ENCODE measurements at regions not wholly inside any gene's neighbourhood (a gene's known extent, or its start where the extent isn't known, plus 50 kb on each side); places are given as distances from the start of the nearest gene placed in this dataset.

DNA sequence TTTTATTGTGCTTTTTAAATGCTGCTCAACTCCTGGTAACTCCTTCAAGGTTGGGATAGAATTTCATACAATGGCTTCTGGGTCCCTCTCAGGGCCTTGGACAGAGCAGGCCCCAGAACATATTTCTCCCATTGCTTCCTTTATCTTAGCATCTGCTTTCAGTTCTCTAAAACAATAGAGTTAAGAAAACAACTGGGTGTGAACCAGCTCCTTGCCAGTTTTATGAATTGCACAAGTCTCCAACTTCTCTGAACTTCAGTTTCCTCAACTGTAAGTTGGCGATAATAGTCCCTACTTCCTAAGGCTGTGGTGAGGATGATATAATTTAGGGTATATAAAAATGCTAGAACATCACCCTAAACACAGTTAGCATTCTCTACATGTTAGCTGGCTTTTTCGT lies 77.0 kb upstream of the INHBA start:
- DNase-seq: no peak
- no peak for ATAC-seq
- no peak overlapping the region for H3K4me3 Mint-ChIP-seq

GRCh38 chr7:41777894-41778596 lies 75.2 kb upstream of the INHBA start:
- Mint-ChIP-seq H3K9me3 (peaks cover 3% of the 10 kb centered on the region), H3K36me3 (ENCODE audit: insufficient read depth) (no peaks in the 10 kb centered on the region), H3K4me1 (ENCODE audit: low read depth) (no peaks in the 10 kb centered on the region), H3K4me3 (no peak overlapping the region), H3K27me3 (ENCODE audit: low read depth) (peaks cover 2% of the 10 kb centered on the region)
- ATAC-seq (no peak), DNase-seq (no peak)

More for the DNA sequence above, 77.0 kb upstream of the INHBA start:
- no peaks in the 10 kb centered on the region for H3K4me1 Mint-ChIP-seq (ENCODE audit: low read depth)
- peaks cover 9% of the 10 kb centered on the region for H3K9me3 Mint-ChIP-seq
- H3K27me3 Mint-ChIP-seq (ENCODE audit: low read depth): peaks cover 2% of the 10 kb centered on the region
- H3K36me3 Mint-ChIP-seq (ENCODE audit: insufficient read depth): no peaks in the 10 kb centered on the region

DNA sequence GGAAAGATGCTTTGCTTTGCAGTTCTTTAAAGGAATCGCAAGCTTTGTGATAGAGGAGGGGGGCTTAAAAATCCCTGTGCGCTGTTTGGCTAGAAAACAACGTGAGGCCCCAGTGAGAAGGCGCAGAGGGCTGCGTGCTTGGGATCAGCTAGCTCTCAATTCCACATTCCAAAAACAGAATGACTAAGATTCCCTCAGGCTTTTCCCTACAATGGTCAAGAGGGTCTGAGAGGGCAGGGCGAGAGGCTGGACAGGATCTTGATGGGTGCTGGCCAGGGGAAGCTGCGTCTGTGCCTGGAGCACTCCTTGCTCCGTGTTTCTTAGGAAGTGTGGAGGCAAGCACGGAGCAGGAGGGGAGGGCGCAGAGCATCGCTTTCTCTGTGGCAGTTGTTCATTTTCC lies 72.1 kb upstream of the INHBA start:
- Mint-ChIP-seq H3K4me1 (ENCODE audit: low read depth) (no peaks in the 10 kb centered on the region), H3K36me3 (ENCODE audit: insufficient read depth) (no peaks in the 10 kb centered on the region), H3K27me3 (ENCODE audit: low read depth) (peaks cover 2% of the 10 kb centered on the region), H3K4me3 (no peak overlapping the region), H3K9me3 (no peaks in the 10 kb centered on the region)
- DNase-seq (no peak), ATAC-seq (no peak)

GRCh38 chr7:41773756-41774155 lies 70.9 kb upstream of the INHBA start:
- ATAC-seq (no peak), DNase-seq (no peak)
- Mint-ChIP-seq H3K36me3 (ENCODE audit: insufficient read depth) (no peaks in the 10 kb centered on the region), H3K9me3 (peaks cover 6% of the 10 kb centered on the region), H3K27me3 (ENCODE audit: low read depth) (peaks cover 2% of the 10 kb centered on the region), H3K4me1 (ENCODE audit: low read depth) (no peaks in the 10 kb centered on the region), H3K4me3 (no peak overlapping the region)

DNA sequence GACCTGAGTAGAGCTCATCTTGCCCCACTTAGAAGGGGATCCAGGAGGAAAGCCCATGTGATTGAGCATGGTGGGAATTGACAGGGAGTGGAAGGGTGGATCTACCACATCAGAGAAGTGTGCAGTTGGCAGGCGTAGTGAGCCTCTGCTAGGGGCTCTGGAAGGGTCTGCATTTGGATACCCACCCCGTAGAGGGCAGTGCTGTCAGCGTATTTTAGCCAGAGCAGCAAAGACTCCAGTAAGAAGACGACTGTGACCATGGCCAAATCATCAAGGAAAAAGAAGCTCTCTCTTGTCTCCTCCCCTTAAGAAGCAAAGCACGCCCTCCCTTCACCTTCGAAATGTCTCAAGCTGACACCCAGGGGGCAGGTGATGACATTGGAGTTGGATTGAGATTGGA lies 68.8 kb upstream of the INHBA start:
- Mint-ChIP-seq H3K9me3 (peaks cover 6% of the 10 kb centered on the region), H3K36me3 (ENCODE audit: insufficient read depth) (no peaks in the 10 kb centered on the region), H3K4me1 (ENCODE audit: low read depth) (no peaks in the 10 kb centered on the region), H3K4me3 (no peak overlapping the region), H3K27me3 (ENCODE audit: low read depth) (no peaks in the 10 kb centered on the region)
- no peak for ATAC-seq
- no peak for DNase-seq

- Mint-ChIP-seq H3K27me3 (ENCODE audit: low read depth) (no peaks in the 10 kb centered on the region), H3K9me3 (peaks cover 6% of the 10 kb centered on the region), H3K4me1 (ENCODE audit: low read depth) (no peaks in the 10 kb centered on the region), H3K36me3 (ENCODE audit: insufficient read depth) (no peaks in the 10 kb centered on the region), H3K4me3 (no peak overlapping the region)
- DNase-seq: no peak
- ATAC-seq: no peak
These were observed 66.3 kb upstream of the INHBA start for GRCh38 chr7:41769162-41769561.

DNA sequence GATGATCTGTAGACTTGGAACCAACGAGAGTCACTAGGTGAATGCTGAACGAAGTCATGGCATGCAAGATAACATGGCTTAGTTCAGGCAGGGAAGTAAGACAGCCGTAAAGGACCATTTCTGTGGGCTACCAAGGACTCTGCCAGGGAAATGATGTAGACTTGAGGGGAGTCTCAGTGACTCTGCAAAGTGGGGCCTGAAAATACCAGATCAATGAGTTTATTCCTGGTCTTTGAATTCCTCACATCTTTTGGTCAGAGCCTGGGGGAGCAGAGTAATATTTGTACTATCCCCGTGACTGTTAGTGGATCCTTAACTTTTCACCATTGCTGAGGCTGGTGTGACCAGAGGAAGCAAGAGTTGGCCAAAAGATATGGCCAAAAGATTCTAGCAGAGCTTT lies 60.7 kb upstream of the INHBA start:
- ATAC-seq: no peak

GRCh38 chr7:41762641-41763040 lies 59.8 kb upstream of the INHBA start:
- Mint-ChIP-seq H3K4me3 (no peak overlapping the region), H3K36me3 (ENCODE audit: insufficient read depth) (no peaks in the 10 kb centered on the region), H3K4me1 (ENCODE audit: low read depth) (no peaks in the 10 kb centered on the region), H3K27me3 (ENCODE audit: low read depth) (no peaks in the 10 kb centered on the region), H3K9me3 (peaks cover 6% of the 10 kb centered on the region)
- no peak for DNase-seq
- no peak for ATAC-seq

More for the DNA sequence above, 60.7 kb upstream of the INHBA start:
- no peaks in the 10 kb centered on the region for H3K36me3 Mint-ChIP-seq (ENCODE audit: insufficient read depth)
- no peaks in the 10 kb centered on the region for H3K27me3 Mint-ChIP-seq (ENCODE audit: low read depth)
- H3K9me3 Mint-ChIP-seq: peaks cover 6% of the 10 kb centered on the region
- no peaks in the 10 kb centered on the region for H3K4me1 Mint-ChIP-seq (ENCODE audit: low read depth)
- DNase-seq: no peak
- no peak overlapping the region for H3K4me3 Mint-ChIP-seq

GRCh38 chr7:41760293-41760692 lies 57.4 kb upstream of the INHBA start:
- no peaks in the 10 kb centered on the region for H3K27me3 Mint-ChIP-seq (ENCODE audit: low read depth)
- no peak for ATAC-seq
- no peaks in the 10 kb centered on the region for H3K36me3 Mint-ChIP-seq (ENCODE audit: insufficient read depth)
- H3K9me3 Mint-ChIP-seq: peaks cover 6% of the 10 kb centered on the region
- no peaks in the 10 kb centered on the region for H3K4me1 Mint-ChIP-seq (ENCODE audit: low read depth)
- no peak overlapping the region for H3K4me3 Mint-ChIP-seq
- DNase-seq: no peak

DNA sequence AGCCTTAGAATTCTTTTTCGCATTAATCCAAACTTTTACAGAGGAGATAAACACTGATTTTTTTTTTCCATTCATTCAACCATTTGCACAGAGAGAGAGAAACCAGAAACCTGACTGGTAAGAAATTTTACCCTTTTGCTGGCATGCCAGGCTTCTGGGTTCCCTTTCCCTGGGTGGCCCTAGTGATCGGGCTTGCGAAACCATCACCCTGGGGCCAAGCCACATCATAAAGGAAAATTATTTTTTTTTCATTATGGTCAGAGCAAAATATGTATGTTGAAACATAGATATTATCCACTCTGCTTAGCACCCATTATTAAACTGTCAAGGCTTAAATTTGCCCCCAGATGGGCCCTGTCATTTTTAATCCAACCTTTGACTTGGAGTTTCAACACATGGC lies 55.4 kb upstream of the INHBA start:
- Mint-ChIP-seq H3K36me3 (ENCODE audit: insufficient read depth) (no peaks in the 10 kb centered on the region), H3K27me3 (ENCODE audit: low read depth) (no peaks in the 10 kb centered on the region), H3K4me3 (no peak overlapping the region), H3K4me1 (ENCODE audit: low read depth) (no peaks in the 10 kb centered on the region), H3K9me3 (peaks cover 10% of the 10 kb centered on the region)
- no peak for DNase-seq
- ATAC-seq: no peak

- Mint-ChIP-seq H3K27me3 (ENCODE audit: low read depth) (no peaks in the 10 kb centered on the region), H3K9me3 (peaks cover 13% of the 10 kb centered on the region), H3K36me3 (ENCODE audit: insufficient read depth) (no peaks in the 10 kb centered on the region), H3K4me3 (no peak overlapping the region), H3K4me1 (ENCODE audit: low read depth) (no peaks in the 10 kb centered on the region)
- ATAC-seq (no peak), DNase-seq (no peak)
These were observed 53.8 kb upstream of the INHBA start for GRCh38 chr7:41756650-41757182.

DNA sequence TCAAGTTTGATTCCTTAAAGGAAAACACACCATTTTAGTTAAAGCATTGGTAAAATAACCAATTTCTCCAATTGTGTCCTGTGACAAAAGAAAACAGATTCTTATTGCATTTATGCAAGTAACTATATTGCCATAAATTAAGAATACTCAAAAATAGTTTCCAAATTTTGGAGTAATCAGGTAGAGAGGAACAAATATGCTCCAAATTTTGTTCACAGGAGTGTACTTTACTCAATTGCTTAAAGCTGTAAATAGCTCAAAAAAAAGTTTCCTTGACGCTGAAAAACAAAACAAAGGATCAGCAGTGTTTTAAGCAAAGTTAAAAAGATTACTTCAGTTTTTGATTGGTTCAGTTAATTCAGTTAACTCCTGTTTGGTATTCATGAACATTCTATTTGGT lies 52.2 kb upstream of the INHBA start:
- Mint-ChIP-seq H3K4me1 (ENCODE audit: low read depth) (no peaks in the 10 kb centered on the region), H3K9me3 (peaks cover 13% of the 10 kb centered on the region)

GRCh38 chr7:41754046-41754445 lies 51.2 kb upstream of the INHBA start:
- H3K36me3 Mint-ChIP-seq (ENCODE audit: insufficient read depth): no peaks in the 10 kb centered on the region
- H3K4me1 Mint-ChIP-seq (ENCODE audit: low read depth): no peaks in the 10 kb centered on the region
- DNase-seq: no peak
- no peaks in the 10 kb centered on the region for H3K27me3 Mint-ChIP-seq (ENCODE audit: low read depth)
- ATAC-seq: no peak
- H3K9me3 Mint-ChIP-seq: peaks cover 13% of the 10 kb centered on the region
- H3K4me3 Mint-ChIP-seq: no peak overlapping the region

More for the DNA sequence above, 52.2 kb upstream of the INHBA start:
- Mint-ChIP-seq H3K36me3 (ENCODE audit: insufficient read depth) (no peaks in the 10 kb centered on the region), H3K4me3 (no peak overlapping the region), H3K27me3 (ENCODE audit: low read depth) (no peaks in the 10 kb centered on the region)
- ATAC-seq: no peak
- no peak for DNase-seq

Data from activated T-cell treated with anti-CD3 and anti-CD28 coated beads, Interleukin-2, amount 50 U/mL, for 4 hours (primary cell).